Right lobe of liver (tissue), 4 donors: ENCODE measurements at regions not wholly inside any gene's neighbourhood (a gene's known extent, or its start where the extent isn't known, plus 50 kb on each side); places are given as distances from the start of the nearest gene placed in this dataset.

ENCODE experiments used
- POLR2A ChIP-seq: fragments of 450-650 bp; IDR thresholded peaks from one replicate; pipeline ENCODE4 v1.6.1; 2017; ENCODE audit warnings: antibody characterized with exemption, mild to moderate bottlenecking
- TF ChIP-seq, protein P1 (sequence below), 4 donors: fragments of 200-600 bp in 3 of 4; fragments of 450-650 bp in 1 of 4; IDR thresholded peaks; one replicate each; pipeline versions ENCODE4 v1.5.1 to v1.8.0; 2016 to 2022; ENCODE audit warnings: antibody characterized with exemption in 4 of 4, mild to moderate bottlenecking in 2 of 4
- donor health status: DM: no; HTN: no; CAD: no.
- donor health status: DM: no; HTN: no; CAD: no.
- donor health status: DM: no; HTN: yes; CAD: no.

- TF ChIP-seq, protein P1, sequence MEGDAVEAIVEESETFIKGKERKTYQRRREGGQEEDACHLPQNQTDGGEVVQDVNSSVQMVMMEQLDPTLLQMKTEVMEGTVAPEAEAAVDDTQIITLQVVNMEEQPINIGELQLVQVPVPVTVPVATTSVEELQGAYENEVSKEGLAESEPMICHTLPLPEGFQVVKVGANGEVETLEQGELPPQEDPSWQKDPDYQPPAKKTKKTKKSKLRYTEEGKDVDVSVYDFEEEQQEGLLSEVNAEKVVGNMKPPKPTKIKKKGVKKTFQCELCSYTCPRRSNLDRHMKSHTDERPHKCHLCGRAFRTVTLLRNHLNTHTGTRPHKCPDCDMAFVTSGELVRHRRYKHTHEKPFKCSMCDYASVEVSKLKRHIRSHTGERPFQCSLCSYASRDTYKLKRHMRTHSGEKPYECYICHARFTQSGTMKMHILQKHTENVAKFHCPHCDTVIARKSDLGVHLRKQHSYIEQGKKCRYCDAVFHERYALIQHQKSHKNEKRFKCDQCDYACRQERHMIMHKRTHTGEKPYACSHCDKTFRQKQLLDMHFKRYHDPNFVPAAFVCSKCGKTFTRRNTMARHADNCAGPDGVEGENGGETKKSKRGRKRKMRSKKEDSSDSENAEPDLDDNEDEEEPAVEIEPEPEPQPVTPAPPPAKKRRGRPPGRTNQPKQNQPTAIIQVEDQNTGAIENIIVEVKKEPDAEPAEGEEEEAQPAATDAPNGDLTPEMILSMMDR (IDR thresholded peaks at IDR 0.05) = no peak
- no peak for TF ChIP-seq POLR2A
Observed at GRCh38 chr5:96072138-96072790, 110.6 kb upstream of the ELL2 start.
